GM18861 (cell line): ENCODE measurements at regions not wholly inside any gene's neighbourhood (a gene's known extent, or its start where the extent isn't known, plus 50 kb on each side); places are given as distances from the start of the nearest gene placed in this dataset.

Experiments used
- ATAC-seq: cut with Tn5 transposase; IDR thresholded peaks from one replicate; pipeline ENCODE4 v1.9.1; 2021; ENCODE audit not compliant: unreplicated experiment

GRCh38 chr18:76255070-76255683 is 239.9 kb downstream of the ZNF516 start:
- ATAC-seq, result no peak

GRCh38 chr18:76252880-76253279 is 242.2 kb downstream of the ZNF516 start:
- ATAC-seq, result no peak

GRCh38 chr18:76252139-76252538 is 242.9 kb downstream of the ZNF516 start:
- no peak for ATAC-seq

GRCh38 chr18:76251691-76252090 is 243.4 kb downstream of the ZNF516 start:
- no peak for ATAC-seq

- no peak for ATAC-seq
Measured at GRCh38 chr18:76246590-76246989, 248.5 kb downstream of the ZNF516 start.

- no peak for ATAC-seq
Measured at GRCh38 chr18:76234676-76235060, 260.4 kb downstream of the ZNF516 start.

- ATAC-seq, result no peak
Measured at GRCh38 chr18:76233876-76234675, 261.0 kb downstream of the ZNF516 start.

GRCh38 chr18:76233406-76233805 is 261.6 kb downstream of the ZNF516 start:
- ATAC-seq, result no peak

GRCh38 chr18:76232779-76233178 is 262.3 kb downstream of the ZNF516 start:
- ATAC-seq, result no peak

GRCh38 chr18:76232010-76232409 is 263.0 kb downstream of the ZNF516 start:
- no peak for ATAC-seq

GRCh38 chr18:76231402-76231801 is 263.6 kb downstream of the ZNF516 start:
- ATAC-seq, result no peak

- ATAC-seq, result no peak
Measured at GRCh38 chr18:76230791-76231190, 264.3 kb downstream of the ZNF516 start.

- ATAC-seq, result no peak
Measured at GRCh38 chr18:76228716-76229115, 266.3 kb downstream of the ZNF516 start.

GRCh38 chr18:76227759-76228158 is 267.3 kb downstream of the ZNF516 start:
- ATAC-seq, result no peak

GRCh38 chr18:76223403-76223802 is 271.6 kb downstream of the ZNF516 start:
- no peak for ATAC-seq

- ATAC-seq, result no peak
Measured at GRCh38 chr18:76219023-76219422, 276.0 kb downstream of the ZNF516 start.

GRCh38 chr18:76216096-76216495 is 278.9 kb downstream of the ZNF516 start:
- ATAC-seq, result no peak

- no peak for ATAC-seq
Measured at GRCh38 chr18:76213991-76214390, 281.1 kb downstream of the ZNF516 start.

GRCh38 chr18:76212960-76213359 is 282.1 kb downstream of the ZNF516 start:
- ATAC-seq, result no peak

GRCh38 chr18:76209597-76209996 is 285.4 kb downstream of the ZNF516 start:
- ATAC-seq, result no peak

- no peak for ATAC-seq
Measured at GRCh38 chr18:76208678-76209306, 286.2 kb downstream of the ZNF516 start.

- no peak for ATAC-seq
Measured at GRCh38 chr18:76205906-76206305, 289.1 kb downstream of the ZNF516 start.
